Epithelial cell of proximal tubule (primary cell): ENCODE measurements at regions not wholly inside any gene's neighbourhood (a gene's known extent, or its start where the extent isn't known, plus 50 kb on each side); places are given as distances from the start of the nearest gene placed in this dataset.

Source experiments
- DNase-seq: peaks from one replicate; pipeline ENCODE4 v3.0.0-alpha.2; 2011; ENCODE audit warnings: low read depth
- H3K4me3 ChIP-seq: 2 replicates; pipeline ENCODE4 v1.5.1; 2011; ENCODE audit warnings: low read depth, mild to moderate bottlenecking, low read length
- TF ChIP-seq, protein P1 (sequence below): conservative IDR thresholded peaks from 2 replicates; pipeline ENCODE4 v1.5.1; 2012; ENCODE audit warnings: low read depth, mild to moderate bottlenecking, low read length

DNA sequence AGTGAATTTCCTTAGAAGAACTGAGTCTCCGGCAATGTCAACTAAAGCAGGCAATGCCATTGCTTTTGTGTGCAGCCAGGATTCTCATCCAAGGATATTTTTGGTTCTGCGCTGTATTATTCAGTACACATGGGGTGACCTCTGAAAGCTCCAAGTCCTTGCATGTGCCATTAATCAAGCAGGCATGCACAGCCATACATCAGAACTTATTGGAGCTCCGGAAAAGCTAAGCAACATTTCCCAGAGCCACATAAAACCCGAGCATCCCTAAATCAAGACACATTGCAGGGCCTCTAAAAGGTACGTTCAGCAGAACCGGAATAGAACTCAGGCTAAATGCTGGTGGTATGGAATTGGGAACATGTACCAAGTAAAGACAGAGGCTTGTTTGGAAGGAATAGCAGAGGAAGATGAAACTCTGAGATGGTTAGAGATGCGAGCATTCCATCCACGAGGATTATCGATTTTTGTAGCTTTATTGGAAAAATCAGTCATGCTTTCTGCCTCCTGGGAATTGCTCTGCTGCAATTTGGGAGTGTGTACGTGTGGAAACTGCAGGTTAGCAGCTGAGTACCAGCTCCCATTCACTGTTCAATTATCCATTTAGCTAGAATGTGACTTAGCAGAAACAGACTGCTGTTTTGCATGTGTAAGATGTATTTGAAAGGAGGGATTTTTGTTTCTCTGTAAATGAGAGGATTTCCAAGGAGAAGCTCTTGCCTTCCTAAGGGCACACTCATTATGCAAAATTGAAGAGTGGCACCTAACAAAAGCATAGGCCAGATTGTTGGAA, 143.7 kb upstream of the WWC1 start:
- DNase-seq: no peak
- TF ChIP-seq, protein P1, sequence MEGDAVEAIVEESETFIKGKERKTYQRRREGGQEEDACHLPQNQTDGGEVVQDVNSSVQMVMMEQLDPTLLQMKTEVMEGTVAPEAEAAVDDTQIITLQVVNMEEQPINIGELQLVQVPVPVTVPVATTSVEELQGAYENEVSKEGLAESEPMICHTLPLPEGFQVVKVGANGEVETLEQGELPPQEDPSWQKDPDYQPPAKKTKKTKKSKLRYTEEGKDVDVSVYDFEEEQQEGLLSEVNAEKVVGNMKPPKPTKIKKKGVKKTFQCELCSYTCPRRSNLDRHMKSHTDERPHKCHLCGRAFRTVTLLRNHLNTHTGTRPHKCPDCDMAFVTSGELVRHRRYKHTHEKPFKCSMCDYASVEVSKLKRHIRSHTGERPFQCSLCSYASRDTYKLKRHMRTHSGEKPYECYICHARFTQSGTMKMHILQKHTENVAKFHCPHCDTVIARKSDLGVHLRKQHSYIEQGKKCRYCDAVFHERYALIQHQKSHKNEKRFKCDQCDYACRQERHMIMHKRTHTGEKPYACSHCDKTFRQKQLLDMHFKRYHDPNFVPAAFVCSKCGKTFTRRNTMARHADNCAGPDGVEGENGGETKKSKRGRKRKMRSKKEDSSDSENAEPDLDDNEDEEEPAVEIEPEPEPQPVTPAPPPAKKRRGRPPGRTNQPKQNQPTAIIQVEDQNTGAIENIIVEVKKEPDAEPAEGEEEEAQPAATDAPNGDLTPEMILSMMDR: no peak

DNA sequence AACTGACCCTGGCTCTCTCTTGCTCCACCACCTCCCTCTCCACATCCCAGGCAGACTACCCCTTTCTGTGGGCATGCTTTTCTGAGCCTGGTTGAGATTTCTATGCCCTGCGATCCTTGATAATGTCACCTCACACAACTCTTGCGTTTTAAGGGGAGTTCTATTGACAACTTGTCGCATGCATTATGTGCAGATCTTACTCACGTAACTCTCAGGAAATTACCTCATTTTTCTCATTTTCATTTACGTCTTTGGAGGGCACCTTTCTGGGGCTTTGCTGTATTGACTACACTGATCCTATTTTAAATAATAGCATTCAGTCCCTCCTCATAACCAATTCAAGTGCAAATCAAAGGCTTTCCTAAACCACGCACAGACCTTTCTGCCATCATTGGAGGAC, 140.4 kb upstream of the WWC1 start:
- TF ChIP-seq, protein P1: no peak
- no peak for DNase-seq
- no peak overlapping the region for H3K4me3 ChIP-seq

More for the DNA sequence above, 143.7 kb upstream of the WWC1 start:
- H3K4me3 ChIP-seq: no peak overlapping the region

DNA sequence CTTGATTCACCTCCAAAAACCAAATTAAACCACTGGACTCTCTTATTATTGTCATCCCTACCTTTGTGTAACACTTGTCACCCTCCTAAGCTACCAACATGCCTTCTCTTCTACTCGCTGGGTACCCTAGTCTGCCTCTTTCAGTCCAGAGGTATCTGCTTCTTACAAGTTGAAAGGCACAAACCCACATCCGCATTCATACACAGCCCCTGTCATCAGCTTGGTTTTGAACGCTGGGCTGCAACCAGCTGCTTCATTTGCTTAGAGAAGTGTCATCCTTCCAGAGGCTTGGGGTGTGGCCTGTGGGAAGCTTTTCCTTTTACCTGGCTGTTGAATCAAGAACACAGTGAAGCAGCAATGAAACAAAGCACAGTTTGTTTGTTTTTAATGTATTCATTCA, 138.8 kb upstream of the WWC1 start:
- DNase-seq: no peak
- H3K4me3 ChIP-seq: no peak overlapping the region
- TF ChIP-seq, protein P1: no peak

DNA sequence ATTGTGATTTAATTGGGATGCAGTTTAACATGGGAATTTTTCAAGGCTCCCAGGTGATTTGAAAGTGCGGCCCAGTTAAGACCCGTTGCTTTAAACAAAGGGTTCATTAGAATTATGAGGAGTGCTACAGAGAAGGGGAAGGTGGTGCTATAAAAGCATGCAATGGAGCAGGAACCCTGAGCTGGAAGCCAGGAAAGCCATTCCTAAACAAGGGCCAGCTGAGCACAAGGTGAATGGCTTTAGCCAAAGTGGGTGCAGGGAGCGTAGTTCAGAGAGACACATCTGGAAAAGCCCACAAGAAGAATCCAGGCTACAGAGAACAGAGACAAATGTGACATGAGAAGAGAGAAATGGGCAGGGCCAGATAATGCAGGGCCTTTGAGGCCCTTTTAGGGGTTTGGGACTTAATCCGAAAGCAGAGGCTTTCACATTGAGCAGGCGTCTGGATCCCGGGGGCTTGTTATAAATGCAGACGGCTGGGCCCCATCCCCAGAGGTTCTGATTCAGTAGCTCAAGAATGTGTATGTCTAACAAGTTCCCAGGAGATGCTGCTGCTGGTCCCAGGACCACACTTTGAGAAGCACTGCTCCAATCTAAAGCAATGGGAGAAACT, 138.1 kb upstream of the WWC1 start:
- no peak overlapping the region for H3K4me3 ChIP-seq
- TF ChIP-seq, protein P1: no peak
- DNase-seq: no peak

DNA sequence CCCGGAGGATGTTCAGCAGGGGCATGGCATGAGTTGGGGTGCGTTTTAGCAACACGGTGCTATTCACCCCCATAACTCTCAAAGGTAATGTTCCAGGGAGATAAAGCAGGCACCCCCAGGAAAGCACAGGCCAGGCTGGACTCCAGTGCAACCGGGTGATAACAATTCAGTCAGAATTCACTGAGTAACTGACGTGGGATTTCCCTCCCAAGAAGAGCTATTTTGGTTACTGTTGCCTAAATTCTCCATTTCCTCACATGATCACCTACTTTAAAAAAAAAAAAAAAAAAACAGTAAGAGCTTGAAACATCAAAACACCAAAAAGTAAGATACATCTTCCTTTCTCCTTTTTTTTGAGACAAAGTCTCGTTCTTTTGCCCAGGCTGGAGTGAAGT, 137.6 kb upstream of the WWC1 start:
- no peak overlapping the region for H3K4me3 ChIP-seq
- TF ChIP-seq, protein P1: no peak
- no peak for DNase-seq

DNA sequence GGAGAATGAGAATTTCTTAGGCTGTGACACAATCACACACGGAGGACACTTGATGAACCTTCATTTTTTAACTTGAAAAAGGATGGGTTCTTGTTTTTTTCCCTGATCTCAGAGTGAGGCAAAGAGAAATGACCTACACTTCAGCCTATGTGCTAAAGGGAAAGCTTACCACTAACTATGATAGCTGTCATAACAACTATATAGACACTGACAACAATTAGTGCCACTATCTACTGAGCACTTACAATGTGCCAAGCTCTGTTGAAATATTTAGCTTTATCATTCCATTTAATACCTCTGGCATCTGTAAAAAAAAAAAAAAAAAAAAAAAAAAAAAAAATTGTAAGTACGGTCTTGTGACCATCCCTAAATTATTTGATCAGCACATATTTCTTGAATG, 135.9 kb upstream of the WWC1 start:
- DNase-seq: no peak
- TF ChIP-seq, protein P1: no peak

DNA sequence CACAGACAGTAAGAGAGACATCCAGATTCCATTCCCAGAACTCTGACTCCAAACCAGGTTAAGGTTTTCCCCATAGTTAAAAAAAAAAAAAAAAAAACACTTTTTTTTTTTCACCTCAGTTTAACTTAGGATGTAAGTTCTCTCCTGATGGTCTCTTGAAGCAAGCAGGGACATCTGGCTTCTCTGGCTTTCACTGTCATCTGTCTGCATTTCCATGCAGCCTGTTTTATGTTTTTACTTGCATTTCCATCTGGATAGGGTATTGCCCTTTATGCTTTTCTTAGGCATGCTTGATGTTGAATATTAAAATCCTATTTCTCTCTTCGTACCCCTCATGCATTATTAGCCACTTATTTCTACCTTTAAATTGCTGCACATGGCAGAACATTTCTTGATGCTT, 135.3 kb upstream of the WWC1 start:
- H3K4me3 ChIP-seq: no peak overlapping the region
- DNase-seq: no peak
- TF ChIP-seq, protein P1: no peak

More for the DNA sequence above, 135.9 kb upstream of the WWC1 start:
- no peak overlapping the region for H3K4me3 ChIP-seq
